ENCODE measurements at regions not wholly inside any gene's neighbourhood (a gene's known extent, or its start where the extent isn't known, plus 50 kb on each side); places are given as distances from the start of the nearest gene placed in this dataset.
A peak's percentile ranks its signal among the peaks of the same experiment; 100 is the strongest.

GRCh38 chr2:217195658-217196446, 336.0 kb upstream of the TNP1 start:
- DNase-seq (ENCODE audit: low spot score): no peak

DNA sequence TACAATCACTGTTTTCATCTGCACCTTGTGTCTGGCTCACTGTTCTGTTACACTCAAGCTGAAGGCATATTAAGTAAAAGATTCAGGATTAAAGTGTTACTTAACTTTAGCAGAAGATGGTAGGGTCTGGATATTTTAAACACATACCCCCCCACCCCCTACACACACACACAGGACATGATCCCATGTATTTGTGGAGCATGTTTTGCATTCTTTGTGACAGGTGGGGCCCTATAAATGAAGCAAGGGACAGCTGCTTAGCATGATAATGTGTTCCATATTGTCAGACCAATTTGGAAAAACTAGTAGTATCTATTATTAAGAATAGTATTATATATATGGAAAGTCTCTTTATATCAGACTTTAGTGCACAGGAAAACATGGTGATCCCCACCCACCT, 335.2 kb upstream of the TNP1 start:
- DNase-seq (ENCODE audit: low spot score): no peak

DNA sequence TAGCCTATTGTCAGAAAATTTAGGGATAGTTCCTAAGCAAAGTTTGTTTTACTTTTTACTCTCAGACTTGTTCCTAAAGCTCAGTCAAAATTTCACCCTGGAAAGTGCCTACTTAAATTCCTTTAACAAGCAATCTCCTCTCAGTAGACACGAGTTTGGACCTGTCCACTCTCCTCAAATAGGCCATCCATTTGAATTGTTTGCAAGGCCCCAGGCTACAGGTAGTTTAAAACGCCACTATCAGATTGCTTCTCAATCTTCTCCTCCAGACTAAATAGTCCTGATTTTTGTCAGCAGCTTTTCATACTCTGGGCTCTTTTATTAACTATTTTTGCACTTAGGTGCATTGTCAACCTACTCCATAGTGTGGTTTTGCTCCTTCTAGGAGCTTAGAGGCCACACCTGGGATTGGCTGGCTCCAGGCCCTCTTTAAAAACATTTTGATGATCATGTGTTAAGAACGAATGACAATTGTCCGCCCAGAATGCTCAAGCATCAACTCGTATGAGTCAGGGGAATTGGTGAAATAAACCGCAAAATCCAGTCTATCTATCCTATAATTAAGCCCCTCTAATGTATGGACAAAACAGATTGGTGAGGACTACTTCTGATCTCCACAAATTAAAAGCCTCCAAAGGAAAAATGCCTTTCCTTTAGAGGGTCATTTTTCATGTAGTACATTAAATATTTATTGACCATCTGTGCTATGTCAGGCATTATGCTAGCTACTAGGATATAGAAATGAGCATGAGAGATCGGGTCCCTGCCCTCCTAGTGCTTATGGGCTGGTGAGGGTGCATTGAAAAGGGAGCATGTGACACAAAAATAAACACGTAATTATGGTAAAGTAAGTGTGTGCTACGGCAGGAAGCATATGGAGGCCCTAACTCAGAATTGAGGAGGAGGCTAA, 333.8 kb upstream of the TNP1 start:
- no peak for DNase-seq (ENCODE audit: low spot score)

GRCh38 chr2:217192366-217192765, 332.5 kb upstream of the TNP1 start:
- DNase-seq (ENCODE audit: low spot score): no peak

DNA sequence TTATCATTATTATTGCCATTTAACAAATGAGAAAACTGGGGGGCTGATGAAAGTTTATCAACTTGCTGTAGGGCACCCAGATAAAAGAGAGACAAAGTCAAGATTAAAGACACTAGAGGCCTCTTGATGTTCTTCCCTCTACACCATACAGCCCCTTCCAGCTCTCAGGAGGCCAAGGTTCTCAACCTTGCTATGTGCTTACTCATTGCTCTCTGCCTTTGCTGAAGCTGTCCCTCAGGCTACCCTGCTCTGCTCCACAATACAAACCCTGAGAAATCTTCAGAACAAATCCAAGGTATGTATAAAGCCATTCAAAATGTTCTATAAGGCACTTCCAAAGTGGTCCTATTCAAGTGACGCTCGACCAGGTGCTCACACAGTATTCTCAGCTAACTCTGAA, 329.9 kb upstream of the TNP1 start:
- DNase-seq (ENCODE audit: low spot score): no peak

- DNase-seq (ENCODE audit: low spot score): no peak
These were observed 329.3 kb upstream of the TNP1 start for GRCh38 chr2:217189131-217189530.

DNA sequence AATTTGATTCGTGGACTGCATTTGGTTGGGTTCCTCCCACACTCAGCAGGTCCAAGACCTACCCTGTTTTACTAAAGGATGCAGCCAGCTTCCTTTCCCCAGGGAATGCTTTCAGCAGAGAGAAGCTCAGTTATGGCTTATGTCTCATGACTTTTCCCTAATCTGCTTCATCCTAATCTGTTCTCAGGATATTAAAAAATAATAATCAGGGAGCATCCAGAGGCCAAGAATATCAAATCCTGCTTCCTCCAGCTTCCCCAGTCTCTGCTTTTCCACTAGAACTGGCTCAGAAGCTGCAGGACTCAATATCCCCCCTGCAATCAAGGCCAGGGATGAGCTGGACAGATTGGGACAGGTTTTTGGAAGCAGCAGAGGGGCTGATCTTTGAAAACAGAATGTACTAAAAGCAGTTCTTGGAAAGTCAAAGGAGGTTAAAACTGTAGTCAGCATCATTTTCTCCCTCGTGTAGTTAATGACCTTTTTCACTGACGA, 326.9 kb upstream of the TNP1 start:
- no peak for DNase-seq (ENCODE audit: low spot score)

DNA sequence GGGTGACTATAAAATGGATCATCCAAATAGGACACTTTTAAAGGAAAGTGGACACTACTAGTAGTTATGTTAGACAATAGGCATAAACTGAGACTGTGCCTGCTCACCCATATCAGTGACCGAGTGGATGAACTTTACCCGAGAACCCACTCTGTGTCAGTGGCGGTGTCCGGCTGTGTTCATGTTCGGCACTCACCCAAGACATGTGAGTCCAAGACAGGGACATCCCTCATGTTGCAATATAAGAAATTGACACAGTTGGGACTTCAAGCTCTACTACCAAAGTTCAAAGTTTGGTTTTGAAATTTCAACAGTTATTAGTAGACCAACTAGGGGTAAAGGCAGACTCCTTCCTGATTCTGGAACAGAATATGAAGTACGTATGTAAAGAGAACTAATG, 326.3 kb upstream of the TNP1 start:
- DNase-seq (ENCODE audit: low spot score): no peak

DNA sequence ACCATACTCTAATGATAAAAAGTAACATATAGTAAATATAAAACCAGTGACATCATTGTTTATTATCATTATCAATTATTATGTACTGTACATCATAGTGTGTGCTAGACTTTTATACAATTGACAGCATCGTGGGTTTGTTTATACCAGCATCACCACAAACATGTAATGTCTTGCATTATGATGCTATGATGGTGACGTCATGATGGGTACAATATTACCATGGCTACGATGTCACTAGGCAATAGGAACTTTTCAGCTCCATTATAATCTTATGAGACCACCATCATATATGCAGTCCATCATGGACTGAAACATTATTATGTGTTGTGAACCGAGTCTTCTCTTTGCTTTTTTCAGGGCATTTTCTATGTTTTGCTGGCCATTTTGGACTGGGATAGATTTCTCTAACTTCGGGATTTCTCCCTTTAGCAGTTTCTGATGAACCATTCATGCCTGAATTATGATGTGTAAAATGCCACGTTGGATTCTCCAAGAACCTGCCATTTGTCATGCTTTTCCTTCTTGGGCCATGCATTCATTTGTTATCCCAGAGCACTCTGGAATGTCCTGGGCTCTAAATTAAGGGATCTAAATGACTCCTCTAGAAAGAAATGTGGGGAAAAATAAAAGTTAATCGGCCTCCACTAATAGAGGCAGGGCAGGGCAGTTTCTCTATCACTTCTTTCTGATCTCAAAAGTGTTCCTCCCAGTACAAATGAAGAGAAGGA, 325.6 kb upstream of the TNP1 start:
- no peak for DNase-seq (ENCODE audit: low spot score)

- DNase-seq (ENCODE audit: low spot score): no peak
These were observed 324.4 kb upstream of the TNP1 start for GRCh38 chr2:217184242-217184641.

GRCh38 chr2:217183471-217183870, 323.6 kb upstream of the TNP1 start:
- DNase-seq (ENCODE audit: low spot score): no peak

DNA sequence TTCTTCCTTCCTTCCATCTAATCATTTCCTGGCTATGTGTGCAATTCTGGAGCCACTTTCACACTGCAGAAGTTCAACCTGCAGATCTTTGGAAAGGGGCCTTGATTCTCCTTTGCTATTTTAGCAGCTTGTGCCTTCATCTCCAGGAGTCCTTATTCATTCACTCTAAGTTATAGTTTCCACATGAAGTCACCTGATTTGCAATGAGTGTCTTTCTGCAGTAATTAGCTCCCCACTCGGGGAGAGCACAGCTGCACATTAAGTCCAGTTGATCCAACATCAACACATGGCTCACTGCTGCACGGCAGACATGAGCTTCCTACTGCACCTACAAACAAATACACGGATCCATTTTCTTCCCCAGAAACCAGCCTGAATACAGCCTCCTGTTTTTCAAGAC, 323.1 kb upstream of the TNP1 start:
- no peak for DNase-seq (ENCODE audit: low spot score)

DNA sequence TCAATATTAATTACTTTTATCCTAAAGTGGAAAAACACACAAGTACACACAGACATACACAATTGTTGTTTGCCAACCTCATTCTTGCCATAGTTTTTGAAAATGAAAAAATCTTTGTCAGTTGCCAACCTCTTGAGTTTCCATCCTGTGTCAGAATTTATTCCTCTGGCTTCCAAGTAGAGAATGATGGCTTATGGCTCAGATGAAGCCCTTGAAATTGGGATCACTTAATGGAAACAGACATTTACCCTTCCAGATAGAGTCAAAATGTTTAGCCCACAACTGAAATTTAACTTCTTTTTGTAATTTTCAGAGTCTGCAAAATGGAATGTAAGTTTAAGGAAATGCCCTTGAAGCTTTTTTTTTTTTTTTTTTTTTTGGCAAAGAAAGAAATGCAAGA, 321.6 kb upstream of the TNP1 start:
- DNase-seq (ENCODE audit: low spot score): no peak

GRCh38 chr2:217179854-217180253, 320.0 kb upstream of the TNP1 start:
- no peak for DNase-seq (ENCODE audit: low spot score)

DNA sequence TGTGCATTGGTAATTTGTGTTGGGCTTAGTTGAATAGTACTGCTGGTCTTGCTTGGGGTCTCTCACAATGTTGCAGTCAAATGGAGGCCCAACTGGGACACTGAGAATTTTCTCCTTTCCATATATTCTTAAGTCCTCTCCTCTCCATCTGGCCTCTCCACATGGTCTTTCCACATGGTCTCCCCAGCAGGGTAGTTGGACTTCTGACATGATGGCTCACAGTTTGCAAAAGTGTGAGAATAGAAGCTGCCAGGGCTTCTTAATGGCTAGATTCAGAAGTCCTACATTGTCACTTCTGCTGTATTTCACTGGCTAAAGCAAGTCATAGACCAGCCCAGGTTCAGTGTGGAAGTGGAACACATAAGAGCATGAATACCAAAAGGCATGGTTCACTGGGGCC, 318.5 kb upstream of the TNP1 start:
- DNase-seq (ENCODE audit: low spot score): no peak

DNA sequence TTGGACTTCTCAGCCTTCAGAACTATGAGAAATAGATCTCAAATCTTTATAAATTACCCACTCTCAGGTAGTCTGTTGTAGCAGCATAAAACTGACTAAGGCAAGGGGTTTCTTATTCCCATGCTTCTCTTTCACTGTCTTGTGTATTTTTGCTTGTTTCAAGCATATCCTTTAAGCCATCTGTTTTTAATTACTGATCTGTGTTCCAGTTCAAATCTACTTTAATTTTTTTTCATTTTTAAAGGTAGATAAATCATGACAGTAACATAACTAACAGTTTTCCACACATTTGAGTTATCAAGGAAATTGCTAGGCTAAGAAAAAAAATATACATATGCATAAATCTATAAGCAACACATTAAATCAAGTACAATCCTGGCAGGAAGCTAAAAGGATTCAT, 317.9 kb upstream of the TNP1 start:
- DNase-seq (ENCODE audit: low spot score): no peak

- no peak for DNase-seq (ENCODE audit: low spot score)
These were observed 312.0 kb upstream of the TNP1 start for GRCh38 chr2:217171874-217172273.

DNA sequence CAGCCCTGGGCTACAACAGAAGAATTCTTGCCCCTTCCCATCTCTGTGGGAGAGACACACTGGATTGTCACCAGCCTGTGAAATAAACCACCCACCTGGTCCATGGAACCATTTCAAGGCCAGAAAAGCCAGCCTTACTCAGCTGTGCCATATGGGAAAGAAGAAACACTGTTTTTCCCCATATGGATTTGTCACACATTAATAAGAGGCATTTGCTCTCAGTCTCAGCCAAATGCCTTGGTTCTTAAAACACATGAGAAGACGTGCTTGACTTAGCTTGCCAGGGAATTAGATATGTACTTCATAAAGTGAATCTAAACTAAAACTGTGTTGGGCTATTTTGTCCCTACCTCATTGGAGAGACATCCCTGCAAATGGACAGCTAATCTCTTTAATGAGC, 308.6 kb upstream of the TNP1 start:
- no peak for DNase-seq (ENCODE audit: low spot score)

DNA sequence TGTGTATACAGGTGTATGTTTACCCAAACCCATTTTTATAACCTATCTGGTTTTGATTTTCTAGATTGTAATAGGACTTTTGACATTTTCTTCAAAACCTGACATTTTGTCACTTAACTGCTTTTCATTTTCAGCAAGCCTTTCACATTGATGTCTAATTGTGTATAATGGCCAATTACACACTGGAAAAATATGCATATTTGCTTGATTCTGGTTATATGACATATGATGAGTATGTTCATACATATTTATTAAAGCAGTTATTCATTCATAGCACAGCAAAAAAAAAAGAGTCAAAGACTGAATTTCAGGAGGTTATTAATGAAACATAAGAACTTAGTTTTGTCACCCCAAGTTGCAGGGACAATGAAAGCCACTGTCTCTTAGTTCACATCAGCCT, 307.7 kb upstream of the TNP1 start:
- DNase-seq (ENCODE audit: low spot score): no peak

GRCh38 chr2:217166241-217166850, 306.5 kb upstream of the TNP1 start:
- DNase-seq (ENCODE audit: low spot score): peak; percentile 73

DNA sequence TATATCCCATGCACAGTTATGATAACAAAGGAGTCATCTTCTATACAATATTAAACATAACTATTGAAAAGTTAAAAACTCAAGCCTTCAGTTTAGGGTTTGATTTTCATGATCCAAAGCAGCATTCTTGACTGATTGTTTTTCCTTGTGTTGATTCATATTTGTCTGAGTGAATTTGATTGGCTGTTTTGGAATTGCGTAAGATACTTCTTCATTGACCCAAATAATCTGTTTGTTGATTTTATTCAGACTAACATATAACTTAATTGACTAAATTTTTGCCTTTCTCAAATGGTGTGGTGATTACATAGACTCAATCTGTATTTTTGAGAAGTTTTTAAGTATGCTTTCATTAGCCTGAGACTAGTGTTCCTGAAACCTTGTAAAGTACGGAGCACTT, 305.7 kb upstream of the TNP1 start:
- DNase-seq (ENCODE audit: low spot score): no peak

- no peak for DNase-seq (ENCODE audit: low spot score)
These were observed 304.1 kb upstream of the TNP1 start for GRCh38 chr2:217163987-217164386.
